IMR-90 (cell line): ENCODE measurements at regions not wholly inside any gene's neighbourhood (a gene's known extent, or its start where the extent isn't known, plus 50 kb on each side); places are given as distances from the start of the nearest gene placed in this dataset.

Experiments used
- ATAC-seq: fragments of 200-7000 bp; cut with Tn5 transposase; 2 replicates; pipeline ENCODE4 v1.9.1; 2020; ENCODE audit warnings: low read depth, mild to moderate bottlenecking, moderate library complexity
- BruUV-seq: library from RNA; stranded (reverse); fragments of 400-500 nt; replicated peaks from 2 replicates; lab custom pipeline; 2021; lab: Mats Ljungman, UMichigan
- CTCF ChIA-PET: fragments of 300-600 bp; formaldehyde crosslinking; extraction: SDS; loops from one replicate; lab custom pipeline; 2021; ENCODE audit warnings: antibody characterized with exemption; lab: Yijun Ruan, JAX
- POLR2A ChIA-PET: fragments of 300-600 bp; sonication (Branson Sonifier 250); formaldehyde crosslinking; loops from one replicate; lab custom pipeline; 2022; ENCODE audit warnings: antibody characterized with exemption; ENCODE audit not compliant: unreplicated experiment; lab: Charles Lee
- DNase-seq: peaks from one replicate; pipeline ENCODE4 v3.0.0; 2013
- H2AFZ ChIP-seq: replicated peaks from 2 replicates; pipeline ENCODE3; 2013; ENCODE audit warnings: low read length, mild to moderate bottlenecking; ENCODE audit not compliant: poor library complexity
- H2AK5ac ChIP-seq: 2 replicates; pipeline ENCODE4 v1.6.1; 2013; ENCODE audit warnings: low read depth, low read length, inconsistent platforms
- H2AK9ac ChIP-seq: replicated peaks from 2 replicates; pipeline ENCODE3; 2013; ENCODE audit warnings: mild to moderate bottlenecking, low read depth, low read length, moderate library complexity; ENCODE audit not compliant: poor library complexity
- H2BK120ac ChIP-seq: 2 replicates; pipeline ENCODE4 v1.6.1; 2013; ENCODE audit warnings: low read depth, low read length, inconsistent platforms
- H2BK15ac ChIP-seq: 3 replicates; pipeline ENCODE4 v1.6.1; 2013; ENCODE audit warnings: low read depth, low read length, inconsistent platforms
- H2BK20ac ChIP-seq: 2 replicates; pipeline ENCODE4 v1.6.1; 2013; ENCODE audit warnings: low read depth, mild to moderate bottlenecking, inconsistent platforms, low read length, moderate library complexity
- H2BK5ac ChIP-seq: 2 replicates; pipeline ENCODE4 v1.6.1; 2013; ENCODE audit warnings: mild to moderate bottlenecking, low read depth, low read length, inconsistent platforms; ENCODE audit not compliant: poor library complexity, severe bottlenecking
- H3K14ac ChIP-seq: replicated peaks from 2 replicates; pipeline ENCODE4 v1.6.1; 2013; ENCODE audit warnings: low read depth, low read length, inconsistent platforms
- H3K18ac ChIP-seq: 2 replicates; pipeline ENCODE4 v1.6.1; 2013; ENCODE audit warnings: low read depth, low read length, control low read depth
- H3K23ac ChIP-seq: 2 replicates; pipeline ENCODE4 v1.6.1; 2013; ENCODE audit warnings: low read depth, low read length, inconsistent platforms
- H3K27ac ChIP-seq: 2 replicates; pipeline ENCODE4 v1.5.1; 2013; ENCODE audit warnings: mild to moderate bottlenecking, control low read depth, low read length; ENCODE audit not compliant: insufficient read depth
- H3K27me3 ChIP-seq: 2 replicates; pipeline ENCODE4 v1.6.1; 2013; ENCODE audit warnings: low read length; ENCODE audit not compliant: control insufficient read depth, insufficient read depth
- H3K36me3 ChIP-seq: 2 replicates; pipeline ENCODE4 v1.6.1; 2013; ENCODE audit warnings: low read length, mixed read lengths; ENCODE audit not compliant: control insufficient read depth, insufficient read depth
- H3K4ac ChIP-seq: 2 replicates; pipeline ENCODE4 v1.6.1; 2013; ENCODE audit warnings: low read depth, low read length, inconsistent platforms
- H3K4me1 ChIP-seq: 2 replicates; pipeline ENCODE4 v1.6.1; 2013; ENCODE audit warnings: low read length, mixed read lengths; ENCODE audit not compliant: control insufficient read depth, insufficient read depth
- H3K4me2 ChIP-seq: 2 replicates; pipeline ENCODE4 v1.6.1; 2013; ENCODE audit warnings: low read depth, mild to moderate bottlenecking, control low read depth, low read length, moderate library complexity
- H3K4me3 ChIP-seq: 2 replicates; pipeline ENCODE4 v1.5.1; 2013; ENCODE audit warnings: low read depth, mild to moderate bottlenecking, control low read depth, low read length, moderate library complexity; ENCODE audit not compliant: insufficient read depth
- H3K56ac ChIP-seq: 2 replicates; pipeline ENCODE4 v1.6.1; 2013; ENCODE audit warnings: low read length, inconsistent platforms; ENCODE audit not compliant: insufficient read depth; ENCODE audit errors: extremely low read depth
- H3K79me1 ChIP-seq, 2 experiments: 2 replicates each; pipeline ENCODE4 v1.6.1; 2013; ENCODE audit warnings: low read length in 2 of 2, inconsistent platforms in 1 of 2, low read depth in 1 of 2
- H3K9ac ChIP-seq: 2 replicates; pipeline ENCODE4 v1.6.1; 2013; ENCODE audit warnings: low read depth, low read length, control low read depth
- H3K9me1 ChIP-seq: 2 replicates; pipeline ENCODE4 v1.6.1; 2013; ENCODE audit warnings: low read length, inconsistent platforms; ENCODE audit not compliant: insufficient read depth
- H3K9me3 ChIP-seq: 2 replicates; pipeline ENCODE4 v1.6.1; 2013; ENCODE audit warnings: low read length; ENCODE audit not compliant: control insufficient read depth, insufficient read depth
- H4K20me1 ChIP-seq: 2 replicates; pipeline ENCODE4 v1.6.1; 2013; ENCODE audit warnings: low read length, inconsistent platforms; ENCODE audit not compliant: insufficient read depth
- H4K5ac ChIP-seq: 2 replicates; pipeline ENCODE4 v1.6.1; 2013; ENCODE audit warnings: mild to moderate bottlenecking, low read depth, low read length, control low read depth
- H4K8ac ChIP-seq, 2 experiments: 2 replicates each; pipeline ENCODE4 v1.6.1; 2013; ENCODE audit warnings: low read depth in 2 of 2, low read length in 2 of 2, control low read depth in 1 of 2, inconsistent platforms in 1 of 2
- H4K91ac ChIP-seq: 2 replicates; pipeline ENCODE4 v1.6.1; 2013; ENCODE audit warnings: low read depth, low read length, inconsistent platforms; ENCODE audit not compliant: insufficient read depth
- BHLHE40 ChIP-seq: fragments of 150-350 bp; IDR thresholded peaks from 2 replicates; pipeline ENCODE4 v1.6.1; 2016; ENCODE audit warnings: mild to moderate bottlenecking, low read depth, low read length
- CEBPB ChIP-seq: IDR thresholded peaks from 2 replicates; pipeline ENCODE4 v1.6.1; 2012; ENCODE audit warnings: low read depth, low read length, improper control_type of control experiment
- CHD1 ChIP-seq: IDR thresholded peaks from 2 replicates; pipeline ENCODE4 v1.6.1; 2012; ENCODE audit warnings: low read depth, low read length, improper control_type of control experiment
- CTCF ChIP-seq: conservative IDR thresholded peaks from 2 replicates; pipeline ENCODE4 v1.5.1; 2012; ENCODE audit warnings: mild to moderate bottlenecking, low read depth, low read length, improper control_type of control experiment
- ELK1 ChIP-seq: fragments of 150-350 bp; IDR thresholded peaks from 2 replicates; pipeline ENCODE4 v1.6.1; 2016; ENCODE audit warnings: low read depth, mild to moderate bottlenecking, low read length, moderate library complexity, borderline replicate concordance
- FOS ChIP-seq: fragments of 150-350 bp; IDR thresholded peaks from 2 replicates; pipeline ENCODE4 v1.6.1; 2016; ENCODE audit warnings: low read depth, low read length
- MAFK ChIP-seq: IDR thresholded peaks from 2 replicates; pipeline ENCODE4 v1.6.1; 2012; ENCODE audit warnings: low read depth, low read length, improper control_type of control experiment
- MAZ ChIP-seq: IDR thresholded peaks from 2 replicates; pipeline ENCODE4 v1.6.1; 2012; ENCODE audit warnings: low read depth, mild to moderate bottlenecking, low read length, improper control_type of control experiment, moderate library complexity, borderline replicate concordance
- MXI1 ChIP-seq: IDR thresholded peaks from 2 replicates; pipeline ENCODE4 v1.6.1; 2012; ENCODE audit warnings: low read depth, mild to moderate bottlenecking, low read length, moderate library complexity, borderline replicate concordance
- NFE2L2 ChIP-seq: fragments of 150-350 bp; IDR thresholded peaks from 2 replicates; pipeline ENCODE4 v1.6.1; 2016; ENCODE audit warnings: low read depth, mild to moderate bottlenecking, low read length
- POLR2A ChIP-seq: IDR thresholded peaks from 2 replicates; pipeline ENCODE4 v1.6.1; 2012; ENCODE audit warnings: mild to moderate bottlenecking, low read depth, low read length
- RAD21 ChIP-seq: IDR thresholded peaks from 2 replicates; pipeline ENCODE4 v1.6.1; 2012; ENCODE audit warnings: low read length, improper control_type of control experiment
- RCOR1 ChIP-seq: IDR thresholded peaks from 2 replicates; pipeline ENCODE4 v1.6.1; 2012; ENCODE audit warnings: mild to moderate bottlenecking, low read length, improper control_type of control experiment; ENCODE audit not compliant: insufficient replicate concordance
- RFX5 ChIP-seq: IDR thresholded peaks from 2 replicates; pipeline ENCODE4 v1.8.0; 2012; ENCODE audit warnings: low read depth, mild to moderate bottlenecking, low read length, moderate library complexity
- SMC3 ChIP-seq: fragments of 150-350 bp; IDR thresholded peaks from 2 replicates; pipeline ENCODE4 v1.6.1; 2016; ENCODE audit warnings: low read depth, mild to moderate bottlenecking, antibody characterized with exemption, low read length, moderate library complexity
- USF2 ChIP-seq: fragments of 150-350 bp; IDR thresholded peaks from 2 replicates; pipeline ENCODE4 v1.6.1; 2017; ENCODE audit warnings: mild to moderate bottlenecking, antibody characterized with exemption, low read length, low read depth
- WGBS, 2 experiments: methylation state at CpG; one replicate each; pipeline versions ENCODE4 v1.1.5 to v1.1.7; 2013; ENCODE audit warnings: missing lambda C conversion rate in 2 of 2; ENCODE audit not compliant: insufficient read length in 1 of 2; ENCODE audit errors: extremely low coverage in 2 of 2; 5-methylcytosine and 5-hydroxymethylcytosine counted together
- dilution Hi-C: fragments of 300-500 bp; cut with HindIII; formaldehyde crosslinking; loops from one replicate; pipeline ENCODE4 v1.14.3; 2018; ENCODE audit warnings: low sequenced_read_pairs; ENCODE audit not compliant: unreplicated experiment
- in situ Hi-C: fragments of 300-500 bp; cut with MboI; formaldehyde crosslinking; loops from 3 replicates; pipeline ENCODE4 v1.14.3; 2019; ENCODE audit warnings: low sequenced_read_pairs, inconsistent platforms, mixed read lengths
- intact Hi-C: fragments of 100-400 bp; cut with micrococcal nuclease; formaldehyde crosslinking; loops from 2 replicates; pipeline ENCODE4 v1.10.0; 2022

- CTCF ChIA-PET: no interaction called here
- H3K14ac ChIP-seq: no peak overlapping the region
Measured at GRCh38 chr2:136208682-136209420, 90.9 kb upstream of the CXCR4 start.

More at GRCh38 chr2:136208682-136209420, 90.9 kb upstream of the CXCR4 start:
- no peak overlapping the region for H4K5ac ChIP-seq
- no peak overlapping the region for H4K91ac ChIP-seq
- H3K9me1 ChIP-seq: no peaks in the 10 kb centered on the region
- H3K27me3 ChIP-seq: no peaks in the 10 kb centered on the region
- H3K18ac ChIP-seq: no peak overlapping the region
- DNase-seq (no peak), ATAC-seq (no peak)
- no peak overlapping the region for H3K4ac ChIP-seq
- in situ Hi-C loops (no loop called here), dilution Hi-C loops (no loop called here), intact Hi-C loops (no loop called here)
- H3K23ac ChIP-seq: no peak overlapping the region
- H3K4me2 ChIP-seq: no peak overlapping the region
- POLR2A ChIA-PET: no interaction called here
- no TSS peak for BruUV-seq
- no peak overlapping the region for H2BK15ac ChIP-seq
- no peak overlapping the region for H3K56ac ChIP-seq
- no peak overlapping the region for H2AK9ac ChIP-seq
- H3K9ac ChIP-seq: no peak overlapping the region
- no peak overlapping the region for H4K8ac ChIP-seq
- no peak overlapping the region for H2BK20ac ChIP-seq
- H2AFZ ChIP-seq: no peak overlapping the region
- H2AK5ac ChIP-seq: no peak overlapping the region
- no peak overlapping the region for H3K27ac ChIP-seq
- no peak overlapping the region for H3K4me3 ChIP-seq
- H2BK120ac ChIP-seq: no peak overlapping the region
- no peaks in the 10 kb centered on the region for H3K79me1 ChIP-seq
- TF ChIP-seq BHLHE40 (no peak), MAFK (no peak), NFE2L2 (no peak), ELK1 (no peak), CHD1 (no peak), SMC3 (no peak), USF2 (no peak), RFX5 (no peak), FOS (no peak), RAD21 (no peak), MAZ (no peak), CEBPB (no peak), CTCF (no peak), POLR2A (no peak), RCOR1 (no peak), MXI1 (no peak)
- H2BK5ac ChIP-seq: no peak overlapping the region
- no peaks in the 10 kb centered on the region for H4K20me1 ChIP-seq
- no CpG with 5 or more reads among the region's 8 CpGs for WGBS, 2 experiments
- H3K9me3 ChIP-seq: no peaks in the 10 kb centered on the region
- H3K36me3 ChIP-seq: no peaks in the 10 kb centered on the region
- no peaks in the 10 kb centered on the region for H3K4me1 ChIP-seq
